H1 (cell line): ENCODE measurements at regions not wholly inside any gene's neighbourhood (a gene's known extent, or its start where the extent isn't known, plus 50 kb on each side); places are given as distances from the start of the nearest gene placed in this dataset.
A peak's percentile ranks its signal among the peaks of the same experiment; 100 is the strongest.

Experiments
- CTCF ChIA-PET: fragments of 300-600 bp; sonication (Branson Sonifier 250); formaldehyde crosslinking; loops from one replicate; lab custom pipeline; 2021; ENCODE audit not compliant: partially characterized antibody; lab: Charles Lee
- POLR2A ChIA-PET: fragments of 300-600 bp; sonication (Branson Sonifier 250); formaldehyde crosslinking; loops from one replicate; lab custom pipeline; 2021; ENCODE audit warnings: inconsistent platforms; ENCODE audit not compliant: partially characterized antibody; lab: Charles Lee
- DNase-seq, 2 experiments: peaks; one replicate each; pipeline versions ENCODE4 v3.0.0 to v3.0.0-alpha.2; 2010 to 2022; ENCODE audit warnings: low spot score in 2 of 2, low read depth in 1 of 2, mixed read lengths in 1 of 2
- FAIRE-seq: peaks from 2 replicates; lab custom pipeline; 2011; peaks lifted over from hg19 to GRCh38; lab: Jason Lieb, UNC
- H2AFZ ChIP-seq: 2 replicates; pipeline ENCODE4 v1.8.1; 2012; ENCODE audit warnings: low read length, inconsistent platforms
- H2AK5ac ChIP-seq: 2 replicates; pipeline ENCODE4 v1.6.1; 2013; ENCODE audit warnings: low read depth, low read length
- H2BK120ac ChIP-seq: replicated peaks from 2 replicates; pipeline ENCODE3; 2013; ENCODE audit warnings: low read depth, low read length, inconsistent platforms
- H2BK12ac ChIP-seq: 2 replicates; pipeline ENCODE4 v1.6.1; 2013; ENCODE audit warnings: low read depth, low read length
- H2BK15ac ChIP-seq: 2 replicates; pipeline ENCODE4 v1.6.1; 2013; ENCODE audit warnings: low read length
- H2BK20ac ChIP-seq: 2 replicates; pipeline ENCODE4 v1.6.1; 2013; ENCODE audit warnings: low read length
- H2BK5ac ChIP-seq: 2 replicates; pipeline ENCODE4 v1.6.1; 2013; ENCODE audit warnings: low read depth, low read length
- H3K14ac ChIP-seq: 2 replicates; pipeline ENCODE4 v1.6.1; 2013; ENCODE audit warnings: inconsistent platforms; ENCODE audit not compliant: insufficient read length
- H3K18ac ChIP-seq: 2 replicates; pipeline ENCODE4 v1.6.1; 2013; ENCODE audit warnings: low read length; ENCODE audit errors: extremely low read depth
- H3K23ac ChIP-seq: 2 replicates; pipeline ENCODE4 v1.6.1; 2013; ENCODE audit warnings: inconsistent platforms; ENCODE audit not compliant: insufficient read length
- H3K23me2 ChIP-seq: 2 replicates; pipeline ENCODE4 v1.6.1; 2013; ENCODE audit warnings: low read depth, low read length
- H3K27ac ChIP-seq: 2 replicates; pipeline ENCODE4 v1.6.1; 2011; ENCODE audit warnings: low read depth, low read length, inconsistent platforms
- H3K27me3 ChIP-seq, 4 experiments: replicated peaks in 1 of 4; 1 replicate in 1 of 4; 2 replicates in 3 of 4; pipeline versions ENCODE4 v1.6.1 to v1.8.1; 2011 to 2013; ENCODE audit warnings: low read length in 3 of 4, mild to moderate bottlenecking in 3 of 4, inconsistent platforms in 2 of 4, mixed read lengths in 2 of 4, moderate library complexity in 1 of 4; ENCODE audit not compliant: control insufficient read depth in 3 of 4, insufficient read depth in 3 of 4; ENCODE audit errors: extremely low read depth in 1 of 4
- H3K36me3 ChIP-seq, 4 experiments: 2 replicates each; pipeline versions ENCODE4 v1.6.1 to v1.8.1; 2011 to 2013; ENCODE audit warnings: mild to moderate bottlenecking in 4 of 4, low read length in 3 of 4, moderate library complexity in 2 of 4, control low read depth in 1 of 4, inconsistent platforms in 1 of 4; ENCODE audit not compliant: insufficient read depth in 4 of 4, control insufficient read depth in 2 of 4
- H3K4ac ChIP-seq: replicated peaks from 2 replicates; pipeline ENCODE3; 2013; ENCODE audit warnings: low read length, low read depth, mixed read lengths, inconsistent platforms; ENCODE audit not compliant: insufficient read length
- H3K4me1 ChIP-seq, 4 experiments: replicated peaks in 1 of 4; 1 replicate in 1 of 4; 2 replicates in 3 of 4; pipeline versions ENCODE4 v1.6.1 to v1.8.1; 2011 to 2013; ENCODE audit warnings: low read length in 3 of 4, inconsistent platforms in 2 of 4, mixed read lengths in 1 of 4; ENCODE audit not compliant: insufficient read depth in 4 of 4, control insufficient read depth in 3 of 4
- H3K4me2 ChIP-seq, 2 experiments: 2 replicates each; pipeline versions ENCODE4 v1.6.1 to v1.8.1; 2011 to 2013; ENCODE audit warnings: low read depth in 2 of 2, low read length in 2 of 2, control low read depth in 1 of 2, inconsistent platforms in 1 of 2, mild to moderate bottlenecking in 1 of 2; ENCODE audit not compliant: insufficient read depth in 1 of 2
- H3K4me3 ChIP-seq, 4 experiments: fragments of 200-600, 300-600 bp in 1 of 4; sonication (generic), shearing (Covaris generic), sonication (Bioruptor Twin) in 1 of 4; 2 replicates each; pipeline versions ENCODE4 v1.5.1 to v1.8.1; 2011 to 2016; ENCODE audit warnings: low read length in 4 of 4, low read depth in 3 of 4, control low read depth in 2 of 4, inconsistent platforms in 2 of 4, mild to moderate bottlenecking in 2 of 4, mixed read lengths in 1 of 4, moderate library complexity in 1 of 4; ENCODE audit not compliant: insufficient read depth in 2 of 4; ENCODE audit errors: extremely low read depth in 1 of 4
- H3K56ac ChIP-seq: replicated peaks from 2 replicates; pipeline ENCODE3; 2013; ENCODE audit warnings: low read depth, mild to moderate bottlenecking, mixed read lengths, low read length, inconsistent platforms; ENCODE audit not compliant: insufficient read length
- H3K79me1 ChIP-seq: 2 replicates; pipeline ENCODE4 v1.6.1; 2013; ENCODE audit warnings: low read depth, low read length, control low read depth
- H3K79me2 ChIP-seq, 2 experiments: 2 replicates each; pipeline versions ENCODE4 v1.6.1 to v1.8.1; 2012 to 2013; ENCODE audit warnings: low read length in 2 of 2, mild to moderate bottlenecking in 2 of 2, inconsistent platforms in 1 of 2; ENCODE audit not compliant: insufficient read depth in 2 of 2, control insufficient read depth in 1 of 2
- H3K9ac ChIP-seq, 4 experiments: replicated peaks in 1 of 4; 1 replicate in 1 of 4; 2 replicates in 3 of 4; pipeline versions ENCODE4 v1.6.1 to v1.8.1; 2011 to 2013; ENCODE audit warnings: low read depth in 3 of 4, low read length in 3 of 4, control low read depth in 2 of 4, mild to moderate bottlenecking in 2 of 4, moderate library complexity in 2 of 4, inconsistent platforms in 1 of 4; ENCODE audit errors: extremely low read depth in 1 of 4
- H3K9me3 ChIP-seq, 2 experiments: 2 replicates each; pipeline versions ENCODE4 v1.6.1 to v1.8.1; 2012 to 2013; ENCODE audit warnings: mild to moderate bottlenecking in 2 of 2, moderate library complexity in 2 of 2, control low read depth in 1 of 2, inconsistent platforms in 1 of 2, low read depth in 1 of 2, low read length in 1 of 2, mixed read lengths in 1 of 2; ENCODE audit not compliant: insufficient read depth in 2 of 2
- H4K20me1 ChIP-seq, 2 experiments: replicated peaks in 1 of 2; 2 replicates each; pipeline versions ENCODE3 to v1.8.1; 2011 to 2013; ENCODE audit warnings: inconsistent platforms in 2 of 2, low read length in 2 of 2, mild to moderate bottlenecking in 1 of 2; ENCODE audit not compliant: insufficient read depth in 2 of 2, control insufficient read depth in 1 of 2
- H4K5ac ChIP-seq: 2 replicates; pipeline ENCODE4 v1.6.1; 2013; ENCODE audit warnings: low read length, low read depth, mixed read lengths, inconsistent platforms; ENCODE audit not compliant: insufficient read length
- H4K8ac ChIP-seq: 2 replicates; pipeline ENCODE4 v1.8.0; 2013; ENCODE audit warnings: mild to moderate bottlenecking, moderate library complexity, low read length, inconsistent platforms; ENCODE audit not compliant: insufficient read depth; ENCODE audit errors: extremely low read depth
- H4K91ac ChIP-seq: replicated peaks from 2 replicates; pipeline ENCODE3; 2013; ENCODE audit warnings: low read length, mixed read lengths, inconsistent platforms; ENCODE audit not compliant: insufficient read length
- ASH2L ChIP-seq: fragments of 200-600, 300-600 bp; sonication (generic); IDR thresholded peaks from one replicate; pipeline ENCODE4 v1.7.1; 2017; ENCODE audit warnings: low read length
- ATF3 ChIP-seq: IDR thresholded peaks from 2 replicates; pipeline ENCODE4 v1.6.1; 2011; ENCODE audit warnings: low read depth, mild to moderate bottlenecking, low read length; ENCODE audit not compliant: insufficient read depth
- BCL11A ChIP-seq, 2 experiments: IDR thresholded peaks; one replicate each; pipeline ENCODE4 v1.6.1; 2011; ENCODE audit warnings: low read depth in 2 of 2, low read length in 2 of 2, mild to moderate bottlenecking in 2 of 2
- BRCA1 ChIP-seq: IDR thresholded peaks from 2 replicates; pipeline ENCODE4 v1.6.1; 2012; ENCODE audit warnings: low read depth, low read length, improper control_type of control experiment
- CREB1 ChIP-seq: IDR thresholded peaks from 2 replicates; pipeline ENCODE4 v1.6.1; 2012; ENCODE audit warnings: inconsistent platforms
- CTBP2 ChIP-seq: IDR thresholded peaks from 2 replicates; pipeline ENCODE4 v1.7.0; 2011; ENCODE audit warnings: borderline replicate concordance, mild to moderate bottlenecking, moderate library complexity, mixed read lengths, low read length; ENCODE audit not compliant: insufficient read depth, insufficient read length
- GTF2F1 ChIP-seq: IDR thresholded peaks from 2 replicates; pipeline ENCODE4 v1.6.1; 2012; ENCODE audit warnings: low read depth, low read length, improper control_type of control experiment, borderline replicate concordance
- HDAC6 ChIP-seq: IDR thresholded peaks from one replicate; pipeline ENCODE4 v1.7.1; 2012; ENCODE audit warnings: low read depth, mild to moderate bottlenecking, inconsistent platforms, low read length, moderate library complexity
- MAX ChIP-seq: IDR thresholded peaks from 2 replicates; pipeline ENCODE4 v1.6.1; 2012; ENCODE audit warnings: inconsistent platforms
- NRF1 ChIP-seq: IDR thresholded peaks from 2 replicates; pipeline ENCODE4 v1.6.1; 2011; ENCODE audit warnings: mild to moderate bottlenecking, low read depth, low read length, improper control_type of control experiment
- PHF8 ChIP-seq: fragments of 200-600 bp; sonication (generic); conservative IDR thresholded peaks from 2 replicates; pipeline ENCODE4 v1.7.1; 2012; ENCODE audit warnings: low read depth, mild to moderate bottlenecking, inconsistent platforms, low read length, moderate library complexity
- POLR2A ChIP-seq, 2 experiments: IDR thresholded peaks; 1 replicate in 1 of 2; 2 replicates in 1 of 2; pipeline ENCODE4 v1.6.1; 2011; ENCODE audit warnings: low read depth in 2 of 2, low read length in 2 of 2, mild to moderate bottlenecking in 2 of 2; ENCODE audit errors: control extremely low read depth in 1 of 2
- POLR2AphosphoS5 ChIP-seq: IDR thresholded peaks from 2 replicates; pipeline ENCODE4 v1.6.1; 2011; ENCODE audit warnings: low read depth, low read length
- SP1 ChIP-seq: IDR thresholded peaks from 2 replicates; pipeline ENCODE4 v1.6.1; 2011; ENCODE audit warnings: low read depth, low read length
- WGBS, 2 experiments: shearing (Covaris generic) in 1 of 2; methylation state at CpG; one replicate each; pipeline versions ENCODE4 v1.1.6 to v1.1.7; 2013 to 2015; ENCODE audit warnings: low lambda C conversion rate in 2 of 2, mixed read lengths in 2 of 2, inconsistent platforms in 1 of 2, low coverage in 1 of 2, missing lambda C conversion rate in 1 of 2; ENCODE audit not compliant: insufficient replicate concordance in 2 of 2, insufficient coverage in 1 of 2, insufficient read length in 1 of 2; ENCODE audit errors: extremely low coverage in 1 of 2, missing lambda C conversion rate in 1 of 2; 5-methylcytosine and 5-hydroxymethylcytosine counted together

GRCh38 chr10:132480356-132480755 lies 57.2 kb upstream of the INPP5A start:
- Histone ChIP-seq H3K79me1 (no peaks in the 10 kb centered on the region), H3K4me2 (no peak overlapping the region), H3K56ac (no peak overlapping the region), H2AFZ (no peak overlapping the region), H4K20me1 (no peaks in the 10 kb centered on the region), H3K4me3 (no peak overlapping the region), H2BK5ac (no peak overlapping the region), H2BK20ac (no peak overlapping the region), H3K14ac (no peak overlapping the region), H4K8ac (no peak overlapping the region), H3K27me3 (no peaks in the 10 kb centered on the region; a peak in 2 of 7 replicates), H3K23ac (no peak overlapping the region), H3K9me3 (no peaks in the 10 kb centered on the region), H4K91ac (no peak overlapping the region), H3K4me1 (peaks cover 0 to 5% (median 2%) of the 10 kb centered on the region in 4 experiments; a peak in 2 of 7 replicates), H3K4ac (no peak overlapping the region), H3K9ac (no peak overlapping the region), H4K5ac (no peak overlapping the region), H2BK12ac (0 out of 2 replicates have a peak overlapping the region, but pooled peaks have one; percentile 27), H3K36me3 (no peaks in the 10 kb centered on the region), H2BK120ac (no peak overlapping the region), H2AK5ac (no peak overlapping the region), H3K23me2 (no peaks in the 10 kb centered on the region), H3K18ac (no peak overlapping the region), H2BK15ac (no peak overlapping the region), H3K79me2 (no peaks in the 10 kb centered on the region), H3K27ac (no peak overlapping the region)
- WGBS, 2 experiments: 83% methylated on average over 7 of the region's 7 CpGs; no CpG with 5 or more reads in 1 of the 2 experiments
- TF ChIP-seq POLR2A (IDR thresholded peaks at IDR 0.05; ENCODE audit: control extremely low read depth in 1 of 2, low read depth in 2 of 2, low read length in 2 of 2) (no peak), BRCA1 (no peak), BCL11A (IDR thresholded peaks at IDR 0.05; ENCODE audit: low read depth in 2 of 2, low read length in 2 of 2) (no peak), CREB1 (no peak), POLR2AphosphoS5 (no peak), SP1 (no peak), NRF1 (no peak), ATF3 (no peak), HDAC6 (no peak), ASH2L (no peak), CTBP2 (no peak), MAX (no peak), GTF2F1 (no peak), PHF8 (no peak)
- CTCF ChIA-PET: interaction anchor here (1.0 to 1.7 kb wide), 5 partner anchors 9 to 91 kb away, joined by 3 to 11 read pairs (median 4); no protein-coding TSS in a partner anchor
- no peak for FAIRE-seq
- POLR2A ChIA-PET: interaction anchor here (1.0 kb wide), 1 partner anchor 36 kb away, joined by 3 read pairs; no protein-coding TSS in a partner anchor
- DNase-seq: no peak
